ENCODE measurements at regions not wholly inside any gene's neighbourhood (a gene's known extent, or its start where the extent isn't known, plus 50 kb on each side); places are given as distances from the start of the nearest gene placed in this dataset.

DNA sequence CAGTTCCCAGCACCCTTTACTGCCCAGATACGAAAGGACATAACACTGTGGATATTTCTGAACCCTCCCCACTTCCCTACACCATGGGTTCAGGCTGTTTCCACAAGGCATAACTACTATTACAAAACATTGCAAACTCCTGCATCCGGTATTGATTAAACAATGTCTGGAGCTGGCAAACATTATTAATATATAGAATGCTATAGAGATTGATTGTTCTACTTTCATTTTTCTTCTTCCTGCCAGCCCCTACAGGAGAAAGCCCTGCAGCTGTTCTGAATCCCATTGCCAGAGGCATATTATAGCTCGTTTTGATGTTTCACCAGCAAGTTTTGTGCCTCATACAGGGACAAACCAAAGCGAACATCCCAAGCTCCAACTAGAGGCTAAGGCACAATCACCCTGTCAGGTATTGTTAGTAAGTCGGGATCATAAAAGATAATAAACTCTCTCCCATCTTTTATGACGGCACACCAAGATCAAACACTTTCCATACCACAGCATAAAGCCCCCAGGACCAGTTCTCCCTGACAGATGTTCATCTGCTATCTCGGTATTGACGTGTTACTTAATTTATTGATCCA lies 331.1 kb upstream of the NT5E start:
- Histone ChIP-seq H3K36me3 (ENCODE audit: control insufficient read depth, low read length) (no peaks in the 10 kb centered on the region), H3K79me2 (ENCODE audit: control insufficient read depth, low read length) (no peaks in the 10 kb centered on the region), H4K20me1 (ENCODE audit: control insufficient read depth, insufficient read depth, low read depth, low read length) (no peaks in the 10 kb centered on the region), H3K27me3 (ENCODE audit: control insufficient read depth, low read length) (no peaks in the 10 kb centered on the region), H3F3A (ENCODE audit: control insufficient read depth, insufficient read depth) (no peaks in the 10 kb centered on the region), H3K9me2 (replicated peaks; ENCODE audit: control insufficient read depth, low read length) (no peaks in the 10 kb centered on the region), H3K4me2 (ENCODE audit: low read length) (no peak overlapping the region), H3K4me1 (ENCODE audit: control insufficient read depth, low read length) (no peaks in the 10 kb centered on the region), H3K4me3 (ENCODE audit: low read length) (no peak overlapping the region), H3K27ac (ENCODE audit: low read depth, low read length) (no peak overlapping the region), H3K9me3 (ENCODE audit: control insufficient read depth, insufficient read depth, low read length) (no peaks in the 10 kb centered on the region)
- TF ChIP-seq, protein P1, sequence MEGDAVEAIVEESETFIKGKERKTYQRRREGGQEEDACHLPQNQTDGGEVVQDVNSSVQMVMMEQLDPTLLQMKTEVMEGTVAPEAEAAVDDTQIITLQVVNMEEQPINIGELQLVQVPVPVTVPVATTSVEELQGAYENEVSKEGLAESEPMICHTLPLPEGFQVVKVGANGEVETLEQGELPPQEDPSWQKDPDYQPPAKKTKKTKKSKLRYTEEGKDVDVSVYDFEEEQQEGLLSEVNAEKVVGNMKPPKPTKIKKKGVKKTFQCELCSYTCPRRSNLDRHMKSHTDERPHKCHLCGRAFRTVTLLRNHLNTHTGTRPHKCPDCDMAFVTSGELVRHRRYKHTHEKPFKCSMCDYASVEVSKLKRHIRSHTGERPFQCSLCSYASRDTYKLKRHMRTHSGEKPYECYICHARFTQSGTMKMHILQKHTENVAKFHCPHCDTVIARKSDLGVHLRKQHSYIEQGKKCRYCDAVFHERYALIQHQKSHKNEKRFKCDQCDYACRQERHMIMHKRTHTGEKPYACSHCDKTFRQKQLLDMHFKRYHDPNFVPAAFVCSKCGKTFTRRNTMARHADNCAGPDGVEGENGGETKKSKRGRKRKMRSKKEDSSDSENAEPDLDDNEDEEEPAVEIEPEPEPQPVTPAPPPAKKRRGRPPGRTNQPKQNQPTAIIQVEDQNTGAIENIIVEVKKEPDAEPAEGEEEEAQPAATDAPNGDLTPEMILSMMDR (IDR thresholded peaks at IDR 0.05; ENCODE audit: low read depth, low read length, poor library complexity, severe bottlenecking) = no peak
- no peak for TF ChIP-seq EZH2phosphoT487 (IDR thresholded peaks at IDR 0.05; ENCODE audit: borderline replicate concordance, low read length)

DNA sequence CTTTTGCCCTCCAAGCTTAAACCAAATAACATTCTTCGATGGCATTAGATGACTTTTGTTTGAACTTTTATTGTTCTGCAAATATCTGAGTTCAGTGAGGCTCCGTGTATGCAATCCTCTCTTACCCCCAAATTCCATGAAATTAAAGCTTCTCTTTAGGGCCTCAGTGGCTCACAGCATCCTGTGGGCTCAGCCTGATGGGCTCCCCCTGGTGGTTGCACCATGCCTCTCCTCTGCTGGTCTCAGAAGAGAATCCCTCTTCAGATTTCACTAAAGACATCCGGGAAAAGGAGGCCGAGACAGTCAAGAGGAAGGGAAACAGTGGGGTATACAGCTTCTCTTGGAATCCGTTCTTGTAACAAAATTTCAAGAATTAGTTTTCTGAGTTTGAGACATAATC lies 331.6 kb upstream of the NT5E start:
- Histone ChIP-seq H3K4me2 (ENCODE audit: low read length) (no peak overlapping the region), H3K27me3 (ENCODE audit: control insufficient read depth, low read length) (no peaks in the 10 kb centered on the region), H3K36me3 (ENCODE audit: control insufficient read depth, low read length) (no peaks in the 10 kb centered on the region), H3K4me3 (ENCODE audit: low read length) (no peak overlapping the region), H3K9me2 (replicated peaks; ENCODE audit: control insufficient read depth, low read length) (no peaks in the 10 kb centered on the region), H3K27ac (ENCODE audit: low read depth, low read length) (no peak overlapping the region), H3K4me1 (ENCODE audit: control insufficient read depth, low read length) (no peaks in the 10 kb centered on the region), H3F3A (ENCODE audit: control insufficient read depth, insufficient read depth) (no peaks in the 10 kb centered on the region), H4K20me1 (ENCODE audit: control insufficient read depth, insufficient read depth, low read depth, low read length) (no peaks in the 10 kb centered on the region), H3K79me2 (ENCODE audit: control insufficient read depth, low read length) (no peaks in the 10 kb centered on the region), H3K9me3 (ENCODE audit: control insufficient read depth, insufficient read depth, low read length) (no peaks in the 10 kb centered on the region)
- no peak for TF ChIP-seq EZH2phosphoT487 (IDR thresholded peaks at IDR 0.05; ENCODE audit: borderline replicate concordance, low read length)
- TF ChIP-seq, protein P1 (IDR thresholded peaks at IDR 0.05; ENCODE audit: low read depth, low read length, poor library complexity, severe bottlenecking) = peak; percentile 27

DNA sequence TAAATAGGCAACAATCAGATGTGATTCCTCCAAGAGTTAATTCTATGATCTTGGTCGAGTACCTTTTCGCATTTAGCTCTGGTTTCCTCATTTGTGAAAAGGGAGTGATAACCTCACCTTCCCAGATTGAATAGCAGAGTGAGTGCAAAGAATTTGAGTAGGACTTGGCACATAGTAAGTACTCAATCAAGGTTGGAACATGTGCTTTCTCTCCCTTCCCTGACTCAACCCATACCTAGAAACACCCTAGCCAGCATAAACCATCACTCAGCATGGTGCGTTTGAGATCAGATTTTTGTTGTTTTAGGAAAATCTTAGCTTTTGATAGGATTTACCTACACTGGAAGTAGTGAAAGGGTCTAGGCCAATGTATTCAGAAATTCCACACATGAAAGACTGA lies 333.4 kb upstream of the NT5E start:
- Histone ChIP-seq H3F3A (ENCODE audit: control insufficient read depth, insufficient read depth) (no peaks in the 10 kb centered on the region), H3K36me3 (ENCODE audit: control insufficient read depth, low read length) (no peaks in the 10 kb centered on the region), H3K4me1 (ENCODE audit: control insufficient read depth, low read length) (no peaks in the 10 kb centered on the region), H3K9me2 (replicated peaks; ENCODE audit: control insufficient read depth, low read length) (no peaks in the 10 kb centered on the region), H3K9me3 (ENCODE audit: control insufficient read depth, insufficient read depth, low read length) (no peaks in the 10 kb centered on the region), H3K4me2 (ENCODE audit: low read length) (no peak overlapping the region), H3K4me3 (ENCODE audit: low read length) (no peak overlapping the region), H3K27me3 (ENCODE audit: control insufficient read depth, low read length) (no peaks in the 10 kb centered on the region), H3K27ac (ENCODE audit: low read depth, low read length) (no peak overlapping the region), H3K79me2 (ENCODE audit: control insufficient read depth, low read length) (no peaks in the 10 kb centered on the region), H4K20me1 (ENCODE audit: control insufficient read depth, insufficient read depth, low read depth, low read length) (no peaks in the 10 kb centered on the region)
- TF ChIP-seq EZH2phosphoT487 (IDR thresholded peaks at IDR 0.05; ENCODE audit: borderline replicate concordance, low read length) = no peak
- TF ChIP-seq, protein P1 (IDR thresholded peaks at IDR 0.05; ENCODE audit: low read depth, low read length, poor library complexity, severe bottlenecking) = no peak

All from DOHH2 (cell line).